ENCODE measurements at regions not wholly inside any gene's neighbourhood (a gene's known extent, or its start where the extent isn't known, plus 50 kb on each side); places are given as distances from the start of the nearest gene placed in this dataset.

- H3K9me3 ChIP-seq (ENCODE audit: control insufficient read depth, insufficient read depth, low read length): no peaks in the 10 kb centered on the region
- no peaks in the 10 kb centered on the region for H3K36me3 ChIP-seq (ENCODE audit: control insufficient read depth, insufficient read depth, low read length)
- H3K27me3 Mint-ChIP-seq (ENCODE audit: low read depth in 2 of 2): no peaks in the 10 kb centered on the region
- H3K36me3 Mint-ChIP-seq: peaks cover 6% of the 10 kb centered on the region
- no peaks in the 10 kb centered on the region for H3K27me3 ChIP-seq (ENCODE audit: control insufficient read depth, insufficient read depth, low read length)
- H3K4me3 ChIP-seq (ENCODE audit: low read length): no peak overlapping the region
- TF ChIP-seq CTCF (IDR thresholded peaks at IDR 0.05): no peak
- peaks cover 12 to 14% of the 10 kb centered on the region in 2 donors for H3K9me3 Mint-ChIP-seq
- DNase-seq (no peak), ATAC-seq (no peak)
- no peak overlapping the region for H3K4me3 Mint-ChIP-seq
- no peak overlapping the region for H3K27ac ChIP-seq (ENCODE audit: low read length)
- H3K4me1 Mint-ChIP-seq: no peaks in the 10 kb centered on the region
- H3K4me1 ChIP-seq (ENCODE audit: control insufficient read depth, insufficient read depth, low read length): no peaks in the 10 kb centered on the region
- intact Hi-C loops (cut with micrococcal nuclease): no loop called here
- H3K27ac Mint-ChIP-seq: no peak overlapping the region
- 62% methylated on average over 6 of the region's 8 CpGs for WGBS (ENCODE audit: insufficient coverage)
Observed at GRCh38 chr5:8907168-8907868, 638.6 kb downstream of the SEMA5A start.

DNA sequence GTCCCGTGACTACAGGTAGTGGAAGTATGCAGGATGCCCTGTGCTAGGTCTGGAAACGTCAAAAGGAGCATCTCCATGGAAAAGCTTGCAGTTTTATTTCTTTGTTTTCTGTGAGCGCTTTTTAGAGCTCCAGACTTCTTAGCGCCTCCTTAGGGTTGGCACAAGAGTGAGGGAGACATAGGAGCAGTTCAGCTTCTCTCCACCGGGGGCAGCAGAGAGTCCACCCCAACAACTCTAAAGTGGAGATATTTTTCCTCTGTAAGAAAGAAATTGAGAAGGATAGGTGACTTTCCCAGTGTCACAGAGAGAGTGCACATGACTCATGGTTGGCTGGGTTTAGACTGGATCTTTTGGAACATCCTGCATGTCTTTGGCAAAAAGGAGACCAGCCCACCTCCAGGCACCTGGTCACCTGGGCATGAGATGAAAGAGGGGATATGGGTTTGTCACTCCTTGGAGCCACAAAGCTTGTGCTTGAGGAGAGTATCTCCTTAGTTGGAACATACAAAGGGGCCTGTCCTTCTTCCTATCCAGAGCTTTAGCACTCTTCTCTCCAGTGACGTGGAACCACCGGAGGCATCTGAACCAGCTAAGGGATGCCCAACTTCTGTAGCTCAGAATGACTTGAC lies 637.7 kb downstream of the SEMA5A start:
- Mint-ChIP-seq H3K27ac (no peak overlapping the region), H3K27me3 (ENCODE audit: low read depth in 2 of 2) (no peaks in the 10 kb centered on the region), H3K4me1 (no peaks in the 10 kb centered on the region), H3K9me3 (peaks cover 10 to 14% of the 10 kb centered on the region in 2 donors), H3K36me3 (peaks cover 6% of the 10 kb centered on the region), H3K4me3 (no peak overlapping the region)
- Histone ChIP-seq H3K27me3 (ENCODE audit: control insufficient read depth, insufficient read depth, low read length) (no peaks in the 10 kb centered on the region), H3K36me3 (ENCODE audit: control insufficient read depth, insufficient read depth, low read length) (no peaks in the 10 kb centered on the region), H3K4me1 (ENCODE audit: control insufficient read depth, insufficient read depth, low read length) (no peaks in the 10 kb centered on the region), H3K27ac (ENCODE audit: low read length) (no peak overlapping the region), H3K9me3 (ENCODE audit: control insufficient read depth, insufficient read depth, low read length) (no peaks in the 10 kb centered on the region), H3K4me3 (ENCODE audit: low read length) (no peak overlapping the region)
- intact Hi-C loops (cut with micrococcal nuclease): no loop called here
- peak; percentile 18 for TF ChIP-seq CTCF (IDR thresholded peaks at IDR 0.05)
- 48% methylated on average over 7 of the region's 7 CpGs for WGBS (ENCODE audit: insufficient coverage)
- ATAC-seq (no peak), DNase-seq (no peak)

- no peak overlapping the region for H3K4me3 ChIP-seq (ENCODE audit: low read length)
- H3K4me1 ChIP-seq (ENCODE audit: control insufficient read depth, insufficient read depth, low read length): no peaks in the 10 kb centered on the region
- H3K27ac Mint-ChIP-seq: no peak overlapping the region
- no peak for TF ChIP-seq CTCF (IDR thresholded peaks at IDR 0.05)
- no peak overlapping the region for H3K27ac ChIP-seq (ENCODE audit: low read length)
- peaks cover 3% of the 10 kb centered on the region for H3K9me3 ChIP-seq (ENCODE audit: control insufficient read depth, insufficient read depth, low read length)
- no peak overlapping the region for H3K4me3 Mint-ChIP-seq
- no peaks in the 10 kb centered on the region for H3K36me3 ChIP-seq (ENCODE audit: control insufficient read depth, insufficient read depth, low read length)
- H3K4me1 Mint-ChIP-seq: no peaks in the 10 kb centered on the region
- no peaks in the 10 kb centered on the region for H3K36me3 Mint-ChIP-seq
- no peaks in the 10 kb centered on the region for H3K27me3 Mint-ChIP-seq (ENCODE audit: low read depth in 2 of 2)
- H3K9me3 Mint-ChIP-seq: peaks cover 8 to 13% of the 10 kb centered on the region in 2 donors
- DNase-seq (no peak), ATAC-seq (no peak)
- no peaks in the 10 kb centered on the region for H3K27me3 ChIP-seq (ENCODE audit: control insufficient read depth, insufficient read depth, low read length)
- intact Hi-C loops (cut with micrococcal nuclease): no loop called here
- 85% methylated on average over 2 of the region's 3 CpGs for WGBS (ENCODE audit: insufficient coverage)
Observed at GRCh38 chr5:8912106-8912505, 633.8 kb downstream of the SEMA5A start.

Data from natural killer cell (primary cell).